WERI-Rb-1 (cell line): ENCODE measurements at regions not wholly inside any gene's neighbourhood (a gene's known extent, or its start where the extent isn't known, plus 50 kb on each side); places are given as distances from the start of the nearest gene placed in this dataset.

ENCODE experiments used
- DNase-seq: peaks from one replicate; pipeline ENCODE4 v3.0.0-alpha.2; 2020
- H3K27ac ChIP-seq: fragments of 250-450 bp; sonication (Bioruptor Pico); 2 replicates; pipeline ENCODE4 v1.5.1; 2020; ENCODE audit warnings: mild to moderate bottlenecking, moderate library complexity
- H3K27me3 ChIP-seq: fragments of 250-450 bp; sonication (Bioruptor Pico); 2 replicates; pipeline ENCODE4 v1.5.1; 2021; ENCODE audit warnings: mild to moderate bottlenecking, low read depth, moderate library complexity; ENCODE audit not compliant: insufficient read depth, severe bottlenecking
- H3K36me3 ChIP-seq: fragments of 250-450 bp; sonication (Bioruptor Pico); 2 replicates; pipeline ENCODE4 v1.5.1; 2020; ENCODE audit warnings: mild to moderate bottlenecking, moderate library complexity
- H3K4me3 ChIP-seq: 2 replicates; pipeline ENCODE4 v1.5.1; 2011; ENCODE audit warnings: low read depth, mild to moderate bottlenecking, control low read depth, low read length
- H3K9me3 ChIP-seq: fragments of 250-450 bp; sonication (Bioruptor Pico); 2 replicates; pipeline ENCODE4 v1.5.1; 2021; ENCODE audit warnings: mild to moderate bottlenecking, moderate library complexity; ENCODE audit not compliant: severe bottlenecking
- TF ChIP-seq, protein P1 (sequence below): IDR thresholded peaks from 2 replicates; pipeline ENCODE4 v1.5.1; 2011; ENCODE audit warnings: low read depth, mild to moderate bottlenecking, control low read depth, inconsistent platforms, low read length

DNA sequence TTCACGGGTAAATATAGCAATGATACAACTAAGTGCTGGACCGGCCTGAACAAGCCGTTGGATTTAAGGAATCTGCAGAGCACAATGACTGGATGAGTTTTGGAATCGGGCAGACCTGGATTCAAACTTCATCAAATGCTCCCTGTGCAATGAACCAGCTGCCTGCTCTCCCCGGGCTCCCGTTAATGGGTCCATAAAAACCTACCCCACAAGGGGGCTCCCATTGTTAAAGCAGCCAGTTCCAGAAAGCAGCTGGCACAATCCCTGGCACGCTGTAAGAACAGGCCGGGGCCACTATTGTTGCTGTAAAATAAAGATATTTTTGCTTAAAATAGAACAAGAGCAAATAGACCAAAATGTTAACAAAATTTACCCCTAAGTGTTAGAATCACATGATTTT, 131.9 kb downstream of the C16orf95 start:
- Histone ChIP-seq H3K36me3 (no peaks in the 10 kb centered on the region), H3K4me3 (no peak overlapping the region), H3K27ac (no peak overlapping the region), H3K27me3 (no peaks in the 10 kb centered on the region), H3K9me3 (no peaks in the 10 kb centered on the region)
- TF ChIP-seq, protein P1, sequence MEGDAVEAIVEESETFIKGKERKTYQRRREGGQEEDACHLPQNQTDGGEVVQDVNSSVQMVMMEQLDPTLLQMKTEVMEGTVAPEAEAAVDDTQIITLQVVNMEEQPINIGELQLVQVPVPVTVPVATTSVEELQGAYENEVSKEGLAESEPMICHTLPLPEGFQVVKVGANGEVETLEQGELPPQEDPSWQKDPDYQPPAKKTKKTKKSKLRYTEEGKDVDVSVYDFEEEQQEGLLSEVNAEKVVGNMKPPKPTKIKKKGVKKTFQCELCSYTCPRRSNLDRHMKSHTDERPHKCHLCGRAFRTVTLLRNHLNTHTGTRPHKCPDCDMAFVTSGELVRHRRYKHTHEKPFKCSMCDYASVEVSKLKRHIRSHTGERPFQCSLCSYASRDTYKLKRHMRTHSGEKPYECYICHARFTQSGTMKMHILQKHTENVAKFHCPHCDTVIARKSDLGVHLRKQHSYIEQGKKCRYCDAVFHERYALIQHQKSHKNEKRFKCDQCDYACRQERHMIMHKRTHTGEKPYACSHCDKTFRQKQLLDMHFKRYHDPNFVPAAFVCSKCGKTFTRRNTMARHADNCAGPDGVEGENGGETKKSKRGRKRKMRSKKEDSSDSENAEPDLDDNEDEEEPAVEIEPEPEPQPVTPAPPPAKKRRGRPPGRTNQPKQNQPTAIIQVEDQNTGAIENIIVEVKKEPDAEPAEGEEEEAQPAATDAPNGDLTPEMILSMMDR = no peak
- no peak for DNase-seq

DNA sequence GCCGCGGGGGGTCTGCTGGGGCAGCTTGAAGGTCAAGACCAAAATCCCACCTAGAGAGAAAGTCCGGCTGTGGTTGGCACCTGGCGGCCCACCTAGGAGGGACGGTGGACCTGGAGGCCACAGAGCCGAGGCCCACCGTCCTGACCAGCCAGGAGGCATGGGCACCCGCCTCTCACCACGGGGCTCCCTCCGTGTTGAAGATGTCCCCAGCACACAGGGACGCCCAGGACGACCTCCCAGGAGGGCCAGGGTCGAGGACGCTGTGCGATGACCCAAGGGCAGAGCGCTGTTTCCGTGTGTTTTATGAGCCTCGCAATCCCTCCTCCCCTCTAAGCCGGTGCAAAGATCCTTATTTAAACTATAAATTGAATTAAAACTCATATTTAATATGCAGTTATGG, 131.2 kb downstream of the C16orf95 start:
- H3K4me3 ChIP-seq = no peak overlapping the region
- no peaks in the 10 kb centered on the region for H3K27me3 ChIP-seq
- no peak for DNase-seq
- TF ChIP-seq, protein P1 = no peak
- H3K27ac ChIP-seq = no peak overlapping the region
- no peaks in the 10 kb centered on the region for H3K9me3 ChIP-seq
- H3K36me3 ChIP-seq = no peaks in the 10 kb centered on the region

DNA sequence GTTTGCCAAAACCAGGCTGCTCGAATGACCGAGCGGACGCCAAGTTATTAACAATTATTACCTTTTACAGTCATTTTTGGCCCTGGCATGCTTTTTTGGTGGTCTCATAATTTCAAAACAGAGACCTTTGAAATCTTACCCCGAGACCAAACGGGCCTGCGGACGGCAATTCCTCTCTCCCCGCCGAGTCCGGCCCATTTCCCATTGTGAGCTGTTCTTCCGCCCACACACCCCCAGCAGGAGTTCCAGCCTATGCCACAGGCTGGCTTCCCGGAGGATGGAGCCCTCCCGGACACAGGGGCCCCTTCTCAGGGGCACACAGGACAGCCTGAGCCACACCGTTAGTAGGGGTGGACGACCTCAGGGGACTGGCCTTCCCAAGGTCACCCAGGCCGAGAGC, 130.7 kb downstream of the C16orf95 start:
- no peaks in the 10 kb centered on the region for H3K36me3 ChIP-seq
- H3K27ac ChIP-seq = no peak overlapping the region
- TF ChIP-seq, protein P1 = no peak
- H3K27me3 ChIP-seq = no peaks in the 10 kb centered on the region
- DNase-seq = no peak
- H3K4me3 ChIP-seq = no peak overlapping the region
- no peaks in the 10 kb centered on the region for H3K9me3 ChIP-seq

DNA sequence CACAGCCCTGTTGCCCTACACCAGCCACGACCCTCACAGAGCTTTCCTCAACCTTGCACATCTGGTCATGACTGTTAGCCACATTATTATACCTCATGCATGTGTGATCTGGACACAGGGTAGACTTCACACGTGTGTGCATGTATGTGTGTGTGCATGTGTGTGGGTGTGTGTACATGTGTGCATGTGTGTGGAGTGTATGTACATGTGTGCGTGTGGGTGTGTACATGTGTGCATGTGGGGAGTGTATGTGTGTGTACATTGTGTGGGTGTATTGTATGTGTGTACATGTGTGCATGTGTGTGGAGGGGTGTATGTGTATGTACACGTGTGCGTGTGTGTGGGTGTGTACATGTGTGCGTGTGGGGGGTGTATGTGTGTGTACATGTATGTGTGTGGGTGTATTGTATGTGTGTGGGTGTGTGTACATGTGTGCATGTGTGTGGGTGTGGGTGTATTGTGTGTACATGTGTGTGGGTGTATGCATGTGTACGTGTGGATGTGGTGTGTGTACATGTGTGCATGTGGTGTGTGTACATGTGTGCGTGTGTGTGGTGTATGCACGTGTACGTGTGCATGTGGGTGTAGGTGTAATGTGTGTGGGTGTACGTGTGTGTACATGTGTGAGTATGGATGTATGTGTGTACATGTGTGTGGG, 130.2 kb downstream of the C16orf95 start:
- H3K27ac ChIP-seq = no peak overlapping the region
- H3K27me3 ChIP-seq = no peaks in the 10 kb centered on the region
- H3K36me3 ChIP-seq = no peaks in the 10 kb centered on the region
- no peak for DNase-seq
- no peak overlapping the region for H3K4me3 ChIP-seq
- H3K9me3 ChIP-seq = no peaks in the 10 kb centered on the region
- TF ChIP-seq, protein P1 = no peak

DNA sequence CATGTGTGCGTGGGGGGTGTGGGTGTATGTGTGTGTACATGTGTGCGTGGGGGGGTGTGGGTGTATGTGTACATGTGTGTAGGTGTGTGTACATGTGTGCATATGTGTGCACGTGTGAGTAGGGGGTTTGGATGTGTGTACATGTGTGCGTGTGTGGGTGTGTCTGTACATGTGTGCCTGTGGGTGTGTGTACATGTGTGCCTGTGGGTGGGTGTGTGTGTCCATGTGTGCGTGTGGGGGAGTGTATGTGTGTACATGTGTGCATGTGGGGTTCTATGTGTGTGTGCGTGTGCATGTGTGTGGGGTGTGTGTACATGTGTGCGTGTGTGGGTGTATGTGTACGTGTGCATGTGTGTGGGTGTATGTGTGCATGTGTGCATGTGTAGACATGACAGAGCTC, 129.1 kb downstream of the C16orf95 start:
- no peak for DNase-seq
- TF ChIP-seq, protein P1 = no peak
- H3K27ac ChIP-seq = no peak overlapping the region
- H3K4me3 ChIP-seq = no peak overlapping the region
- H3K9me3 ChIP-seq = no peaks in the 10 kb centered on the region
- H3K27me3 ChIP-seq = no peaks in the 10 kb centered on the region
- no peaks in the 10 kb centered on the region for H3K36me3 ChIP-seq

DNA sequence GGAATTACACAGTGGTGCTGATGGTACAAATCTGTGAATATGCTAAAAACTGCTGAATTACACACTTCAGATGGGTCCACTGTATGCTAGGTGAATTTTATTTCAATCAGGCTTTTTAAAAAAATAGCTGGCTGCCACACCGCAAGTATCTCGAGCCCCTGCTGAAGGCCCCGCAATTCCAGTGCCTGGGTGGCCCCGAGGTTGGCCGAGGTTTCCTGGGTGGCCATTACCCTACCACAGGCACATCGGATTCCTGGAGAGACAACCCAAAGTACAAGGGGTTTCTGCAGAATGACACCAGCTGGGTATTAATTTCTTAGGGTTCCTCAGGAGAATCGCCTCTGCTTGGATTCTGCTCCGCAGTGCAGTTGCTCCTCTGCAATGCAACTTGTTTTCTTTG, 127.8 kb downstream of the C16orf95 start:
- TF ChIP-seq, protein P1 = no peak

More for the DNA sequence above, 127.8 kb downstream of the C16orf95 start:
- H3K4me3 ChIP-seq = no peak overlapping the region
- H3K27me3 ChIP-seq = no peaks in the 10 kb centered on the region
- H3K9me3 ChIP-seq = no peaks in the 10 kb centered on the region
- no peaks in the 10 kb centered on the region for H3K36me3 ChIP-seq
- no peak for DNase-seq
- H3K27ac ChIP-seq = no peak overlapping the region
